ENCODE measurements at regions not wholly inside any gene's neighbourhood (a gene's known extent, or its start where the extent isn't known, plus 50 kb on each side); places are given as distances from the start of the nearest gene placed in this dataset.
"Not testable (repeated sequence)": the region's sequence is repeated elsewhere in the genome, so short reads cannot be mapped to it uniquely, and the experiment has no call there.

- no peak for DNase-seq
These were observed 1208.5 kb downstream of the NSUN3 start for GRCh38 chr3:95271395-95271794.

- no peak for DNase-seq
These were observed 1209.3 kb downstream of the NSUN3 start for GRCh38 chr3:95272166-95272565.

GRCh38 chr3:95272781-95273180 lies 1209.9 kb downstream of the NSUN3 start:
- DNase-seq, result no peak

GRCh38 chr3:95277613-95278012 lies 1214.8 kb downstream of the NSUN3 start:
- no peak for DNase-seq

GRCh38 chr3:95280711-95281352 lies 1218.0 kb downstream of the NSUN3 start:
- no peak for DNase-seq

GRCh38 chr3:95289295-95289694 lies 1226.4 kb downstream of the NSUN3 start:
- no peak for DNase-seq

GRCh38 chr3:95297581-95297980 lies 1234.7 kb downstream of the NSUN3 start:
- no peak for DNase-seq

GRCh38 chr3:95302044-95302443 lies 1239.2 kb downstream of the NSUN3 start:
- no peak for DNase-seq

GRCh38 chr3:95310560-95310959 lies 1247.7 kb downstream of the NSUN3 start:
- DNase-seq, result no peak

GRCh38 chr3:95311272-95311671 lies 1248.4 kb downstream of the NSUN3 start:
- no peak for DNase-seq

- DNase-seq, result no peak
These were observed 1249.8 kb downstream of the NSUN3 start for GRCh38 chr3:95312650-95313049.

GRCh38 chr3:95319921-95320494 lies 1257.1 kb downstream of the NSUN3 start:
- DNase-seq, result no peak

GRCh38 chr3:95327478-95327877 lies 1264.6 kb downstream of the NSUN3 start:
- no peak for DNase-seq

GRCh38 chr3:95333826-95334225 lies 1271.0 kb downstream of the NSUN3 start:
- no peak for DNase-seq

GRCh38 chr3:95334461-95334860 lies 1271.6 kb downstream of the NSUN3 start:
- DNase-seq, result no peak

- no peak for DNase-seq
These were observed 1272.7 kb downstream of the NSUN3 start for GRCh38 chr3:95335517-95335916.

GRCh38 chr3:95338446-95338845 lies 1275.6 kb downstream of the NSUN3 start:
- no peak for DNase-seq

- no peak for DNase-seq
These were observed 1278.5 kb downstream of the NSUN3 start for GRCh38 chr3:95341314-95341713.

- DNase-seq, result no peak
These were observed 1280.4 kb downstream of the NSUN3 start for GRCh38 chr3:95343228-95343627.

GRCh38 chr3:95343767-95344166 lies 1280.9 kb downstream of the NSUN3 start:
- DNase-seq, result no peak

- not testable (repeated sequence) for DNase-seq
These were observed 1285.1 kb downstream of the NSUN3 start for GRCh38 chr3:95347936-95348335.

GRCh38 chr3:95348879-95349278 lies 1286.0 kb downstream of the NSUN3 start:
- no peak for DNase-seq

- DNase-seq, result peak; percentile 6 to 15
These were observed 1287.2 kb downstream of the NSUN3 start for GRCh38 chr3:95350049-95350448.

GRCh38 chr3:95351158-95351557 lies 1288.3 kb downstream of the NSUN3 start:
- DNase-seq, result no peak
